ENCODE measurements at regions not wholly inside any gene's neighbourhood (a gene's known extent, or its start where the extent isn't known, plus 50 kb on each side); places are given as distances from the start of the nearest gene placed in this dataset.

DNA sequence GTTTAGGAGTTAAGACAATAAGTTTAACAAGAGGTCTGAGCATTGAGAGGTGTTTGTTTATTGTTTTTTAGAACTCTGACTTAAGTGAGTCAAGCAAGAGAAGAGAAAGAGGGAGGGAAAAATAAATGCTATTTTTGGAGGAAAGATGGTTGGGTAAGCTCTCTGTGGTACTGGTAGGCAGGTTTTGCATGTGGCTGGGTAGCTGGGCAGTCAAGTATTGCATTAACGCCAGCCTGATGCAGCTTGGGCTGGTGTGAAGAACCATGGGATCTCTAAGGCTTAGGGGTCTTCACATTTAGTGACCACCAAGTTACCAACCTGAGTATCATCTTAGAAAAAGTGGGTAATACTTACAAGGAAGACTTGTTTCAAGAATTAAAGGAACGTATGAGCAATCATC lies 534.5 kb upstream of the SEMA6D start:
- H3K27me3 Mint-ChIP-seq (ENCODE audit: low read depth, unreplicated experiment): peaks cover 38% of the 10 kb centered on the region

DNA sequence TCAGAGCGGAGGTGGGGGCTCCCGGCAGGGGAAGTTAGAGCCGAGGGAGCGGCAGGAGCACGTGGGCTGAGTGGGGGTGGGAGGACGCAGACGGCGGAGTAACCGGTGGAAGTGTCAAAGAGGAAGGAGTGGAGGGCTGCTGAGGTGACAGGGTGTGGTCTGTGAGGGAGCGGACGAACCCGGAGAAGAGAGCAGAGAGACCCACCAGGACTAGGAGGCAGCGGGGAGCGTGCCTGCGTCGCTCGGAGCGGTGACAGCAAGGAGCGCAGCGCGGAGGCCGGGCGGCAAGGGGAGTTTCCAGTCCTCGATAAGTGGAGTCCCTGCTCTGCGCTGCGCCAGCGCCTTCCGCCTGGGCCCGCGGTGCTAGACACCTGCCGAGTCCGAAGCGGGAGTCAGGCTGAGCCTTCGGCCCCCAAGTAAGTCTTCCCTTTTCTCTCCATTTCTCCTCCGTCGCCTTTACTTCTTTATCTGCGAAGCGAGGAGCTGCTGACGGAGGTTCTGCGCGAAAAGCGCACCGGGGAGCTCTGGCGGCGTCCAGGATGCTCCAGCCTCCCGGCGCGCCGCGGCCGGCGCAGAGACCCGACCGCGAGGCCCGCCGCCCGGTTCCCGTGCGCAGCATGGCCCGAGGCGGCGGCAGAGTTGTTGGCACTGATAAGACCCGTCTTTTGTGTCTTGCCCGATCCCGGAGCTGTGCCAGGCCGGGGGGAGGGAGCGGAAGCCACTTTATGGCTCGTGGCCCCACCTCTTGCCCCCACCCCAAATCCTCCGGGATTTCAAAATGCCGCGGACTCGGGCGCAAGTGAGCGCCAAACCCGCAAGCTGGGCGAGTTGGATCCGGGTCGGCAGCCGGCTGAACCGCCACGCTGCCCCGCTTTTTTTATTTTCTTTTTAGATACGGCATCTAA lies 533.0 kb upstream of the SEMA6D start:
- H2AFZ ChIP-seq (ENCODE audit: low read depth, low read length): peak overlapping the region; percentile 83
- H3K27me3 Mint-ChIP-seq (ENCODE audit: low read depth, unreplicated experiment): peaks cover 39% of the 10 kb centered on the region
- H3K4me1 ChIP-seq (ENCODE audit: insufficient read depth, low read length): peaks cover 8% of the 10 kb centered on the region
- no peaks in the 10 kb centered on the region for H3K36me3 ChIP-seq (ENCODE audit: insufficient read depth, low read length)
- no peaks in the 10 kb centered on the region for H3K9me3 ChIP-seq (ENCODE audit: insufficient read depth, low read depth, low read length)
- peak; percentile 53 for TF ChIP-seq EZH2 (IDR thresholded peaks at IDR 0.05; ENCODE audit: insufficient read depth, low read length)
- TF ChIP-seq, protein P1, sequence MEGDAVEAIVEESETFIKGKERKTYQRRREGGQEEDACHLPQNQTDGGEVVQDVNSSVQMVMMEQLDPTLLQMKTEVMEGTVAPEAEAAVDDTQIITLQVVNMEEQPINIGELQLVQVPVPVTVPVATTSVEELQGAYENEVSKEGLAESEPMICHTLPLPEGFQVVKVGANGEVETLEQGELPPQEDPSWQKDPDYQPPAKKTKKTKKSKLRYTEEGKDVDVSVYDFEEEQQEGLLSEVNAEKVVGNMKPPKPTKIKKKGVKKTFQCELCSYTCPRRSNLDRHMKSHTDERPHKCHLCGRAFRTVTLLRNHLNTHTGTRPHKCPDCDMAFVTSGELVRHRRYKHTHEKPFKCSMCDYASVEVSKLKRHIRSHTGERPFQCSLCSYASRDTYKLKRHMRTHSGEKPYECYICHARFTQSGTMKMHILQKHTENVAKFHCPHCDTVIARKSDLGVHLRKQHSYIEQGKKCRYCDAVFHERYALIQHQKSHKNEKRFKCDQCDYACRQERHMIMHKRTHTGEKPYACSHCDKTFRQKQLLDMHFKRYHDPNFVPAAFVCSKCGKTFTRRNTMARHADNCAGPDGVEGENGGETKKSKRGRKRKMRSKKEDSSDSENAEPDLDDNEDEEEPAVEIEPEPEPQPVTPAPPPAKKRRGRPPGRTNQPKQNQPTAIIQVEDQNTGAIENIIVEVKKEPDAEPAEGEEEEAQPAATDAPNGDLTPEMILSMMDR (IDR thresholded peaks at IDR 0.05; ENCODE audit: insufficient read depth, low read depth, low read length): no peak
- no peaks in the 10 kb centered on the region for H4K20me1 ChIP-seq (ENCODE audit: insufficient read depth, low read length)
- no peak overlapping the region for H3K27ac ChIP-seq (ENCODE audit: low read depth, low read length)
- peak overlapping the region; percentile 84 for H3K4me3 Mint-ChIP-seq (ENCODE audit: unreplicated experiment)
- H3K36me3 Mint-ChIP-seq (ENCODE audit: low read depth, unreplicated experiment): no peaks in the 10 kb centered on the region
- H3K9me3 Mint-ChIP-seq (ENCODE audit: unreplicated experiment): peaks cover 1% of the 10 kb centered on the region
- H3K4me1 Mint-ChIP-seq (ENCODE audit: low read depth, unreplicated experiment): no peaks in the 10 kb centered on the region
- H3K4me2 ChIP-seq (ENCODE audit: low read length): peak overlapping the region; percentile 96
- DNase-seq (ENCODE audit: low read depth) (peak; percentile 14), FAIRE-seq (no peak)
- no peak overlapping the region for H3K27ac Mint-ChIP-seq (ENCODE audit: unreplicated experiment)
- H3K27me3 ChIP-seq (ENCODE audit: insufficient read depth, low read length): peaks cover 13% of the 10 kb centered on the region
- H3K4me3 ChIP-seq (ENCODE audit: insufficient read depth, low read depth, low read length): peak overlapping the region; percentile 61
- no peaks in the 10 kb centered on the region for H3K79me2 ChIP-seq (ENCODE audit: insufficient read depth, low read length)
- peak overlapping the region; percentile 50 for H3K9ac ChIP-seq (ENCODE audit: low read length)

More for the DNA sequence above, 534.5 kb upstream of the SEMA6D start:
- no peaks in the 10 kb centered on the region for H3K36me3 ChIP-seq (ENCODE audit: insufficient read depth, low read length)
- no peak for DNase-seq (ENCODE audit: low read depth)
- no peak for TF ChIP-seq EZH2 (IDR thresholded peaks at IDR 0.05; ENCODE audit: insufficient read depth, low read length)
- TF ChIP-seq, protein P1 (IDR thresholded peaks at IDR 0.05; ENCODE audit: insufficient read depth, low read depth, low read length): no peak
- H3K79me2 ChIP-seq (ENCODE audit: insufficient read depth, low read length): no peaks in the 10 kb centered on the region
- H3K27ac ChIP-seq (ENCODE audit: low read depth, low read length): no peak overlapping the region
- Mint-ChIP-seq H3K36me3 (ENCODE audit: low read depth, unreplicated experiment) (no peaks in the 10 kb centered on the region), H3K27ac (ENCODE audit: unreplicated experiment) (no peak overlapping the region), H3K4me1 (ENCODE audit: low read depth, unreplicated experiment) (no peaks in the 10 kb centered on the region), H3K9me3 (ENCODE audit: unreplicated experiment) (peaks cover 1% of the 10 kb centered on the region), H3K4me3 (ENCODE audit: unreplicated experiment) (no peak overlapping the region)
- FAIRE-seq: no peak
- H3K4me1 ChIP-seq (ENCODE audit: insufficient read depth, low read length): peaks cover 8% of the 10 kb centered on the region
- H4K20me1 ChIP-seq (ENCODE audit: insufficient read depth, low read length): no peaks in the 10 kb centered on the region
- H3K4me2 ChIP-seq (ENCODE audit: low read length): no peak overlapping the region
- no peaks in the 10 kb centered on the region for H3K9me3 ChIP-seq (ENCODE audit: insufficient read depth, low read depth, low read length)
- no peak overlapping the region for H2AFZ ChIP-seq (ENCODE audit: low read depth, low read length)
- no peak overlapping the region for H3K9ac ChIP-seq (ENCODE audit: low read length)
- H3K4me3 ChIP-seq (ENCODE audit: insufficient read depth, low read depth, low read length): no peak overlapping the region
- H3K27me3 ChIP-seq (ENCODE audit: insufficient read depth, low read length): peaks cover 13% of the 10 kb centered on the region

Data from astrocyte (in vitro differentiated cells and primary cell).